ENCODE measurements at regions not wholly inside any gene's neighbourhood (a gene's known extent, or its start where the extent isn't known, plus 50 kb on each side); places are given as distances from the start of the nearest gene placed in this dataset.
"Not testable (repeated sequence)": the region's sequence is repeated elsewhere in the genome, so short reads cannot be mapped to it uniquely, and the experiment has no call there.

DNA sequence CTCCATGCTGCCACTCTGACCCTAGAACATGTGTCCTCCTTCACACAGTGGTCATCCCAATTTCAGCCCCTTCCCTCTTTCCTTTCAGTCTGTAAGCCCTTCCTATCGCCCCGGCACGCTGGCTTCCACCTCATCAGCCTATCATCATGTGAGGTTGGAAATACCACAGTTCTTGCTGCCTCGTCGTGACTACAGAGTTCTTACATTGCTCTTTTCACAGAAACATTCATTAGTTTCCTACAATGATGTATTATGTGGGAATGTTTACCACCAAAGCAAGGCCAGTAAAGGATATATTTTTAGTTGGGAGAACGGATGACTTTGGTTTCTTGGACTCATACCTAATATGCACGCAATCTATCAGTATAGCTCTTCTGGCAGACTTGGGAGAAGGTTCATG is 169.5 kb upstream of the BOD1L1 start:
- no peak overlapping the region for H3K27ac ChIP-seq
- intact Hi-C loops (cut with DNase I; ENCODE audit: low total_unique reads) = no loop called here
- DNase-seq = no peak
- no peaks in the 10 kb centered on the region for H3K36me3 ChIP-seq
- H3K4me3 ChIP-seq = no peak overlapping the region
- peaks cover 0 to 13% (median 9%) of the 10 kb centered on the region in 8 donors for H3K9me3 ChIP-seq
- H3K4me1 ChIP-seq = no peaks in the 10 kb centered on the region
- WGBS, 5 donors = 78 to 92% (median 90%) methylated on average over 7 of the region's 7 CpGs
- H3K27me3 ChIP-seq (replicated peaks in 1 of 7) = no peaks in the 10 kb centered on the region
- no peak for TF ChIP-seq POLR2AphosphoS5 (IDR thresholded peaks at IDR 0.05)
- TF ChIP-seq POLR2A (IDR thresholded peaks at IDR 0.05) = no peak
- TF ChIP-seq CTCF (IDR thresholded peaks at IDR 0.05 in 8 of 11, conservative IDR thresholded peaks at IDR 0.05 in 3 of 11) = no peak

- Histone ChIP-seq H3K4me3 (no peak overlapping the region), H3K36me3 (no peaks in the 10 kb centered on the region), H3K27me3 (replicated peaks in 1 of 7) (no peaks in the 10 kb centered on the region), H3K4me1 (no peaks in the 10 kb centered on the region), H3K9me3 (peaks cover 0 to 5% (median 0%) of the 10 kb centered on the region in 8 donors), H3K27ac (no peak overlapping the region)
- intact Hi-C loops (cut with DNase I; ENCODE audit: low total_unique reads) = no loop called here
- WGBS, 5 donors = 83 to 97% (median 85%) methylated on average over 3 of the region's 3 CpGs
- TF ChIP-seq POLR2AphosphoS5 (IDR thresholded peaks at IDR 0.05) (no peak), CTCF (IDR thresholded peaks at IDR 0.05 in 8 of 11, conservative IDR thresholded peaks at IDR 0.05 in 3 of 11) (no peak), POLR2A (IDR thresholded peaks at IDR 0.05) (no peak)
- DNase-seq = no peak
Measured at GRCh38 chr4:13815231-13815630, 187.7 kb upstream of the BOD1L1 start.

DNA sequence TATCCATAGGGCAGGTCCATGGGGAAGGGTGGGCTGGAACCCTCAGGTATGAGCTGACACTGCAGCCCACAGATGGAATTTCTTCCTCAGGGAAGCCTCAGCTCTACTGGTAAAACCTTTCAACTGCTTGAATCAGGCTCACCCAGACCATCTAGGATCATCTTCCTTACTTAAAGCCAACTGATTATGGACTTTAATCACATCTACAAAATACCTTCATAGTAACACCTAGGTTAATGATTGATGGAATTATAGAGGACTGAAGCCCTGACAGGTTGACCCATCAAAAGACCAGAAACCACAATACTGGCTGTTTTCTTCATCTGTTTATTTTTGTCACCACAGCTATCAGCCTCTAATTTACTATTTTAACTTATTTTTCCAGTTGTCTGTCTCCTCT is 188.9 kb upstream of the BOD1L1 start:
- Histone ChIP-seq H3K4me1 (no peaks in the 10 kb centered on the region), H3K36me3 (no peaks in the 10 kb centered on the region), H3K27me3 (replicated peaks in 1 of 7) (no peaks in the 10 kb centered on the region), H3K4me3 (no peak overlapping the region), H3K9me3 (peaks cover 0 to 5% (median 0%) of the 10 kb centered on the region in 8 donors), H3K27ac (no peak overlapping the region)
- DNase-seq = no peak
- TF ChIP-seq CTCF (IDR thresholded peaks at IDR 0.05 in 8 of 11, conservative IDR thresholded peaks at IDR 0.05 in 3 of 11) (no peak), POLR2AphosphoS5 (IDR thresholded peaks at IDR 0.05) (no peak), POLR2A (IDR thresholded peaks at IDR 0.05) (no peak)
- intact Hi-C loops (cut with DNase I; ENCODE audit: low total_unique reads) = no loop called here

- WGBS, 5 donors = 82 to 87% (median 86%) methylated on average over 5 of the region's 5 CpGs
- TF ChIP-seq POLR2AphosphoS5 (IDR thresholded peaks at IDR 0.05) (no peak), CTCF (IDR thresholded peaks at IDR 0.05 in 8 of 11, conservative IDR thresholded peaks at IDR 0.05 in 3 of 11) (no peak), POLR2A (IDR thresholded peaks at IDR 0.05) (no peak)
Measured at GRCh38 chr4:13821522-13821921, 194.0 kb upstream of the BOD1L1 start.

GRCh38 chr4:13825822-13826221 is 198.3 kb upstream of the BOD1L1 start:
- DNase-seq; H3K27ac ChIP-seq; H3K4me3 ChIP-seq; H3K36me3 ChIP-seq; intact Hi-C loops (cut with DNase I; ENCODE audit: low total_unique reads); H3K4me1 ChIP-seq; H3K27me3 ChIP-seq (replicated peaks in 1 of 7): not testable (repeated sequence)
- H3K9me3 ChIP-seq = peaks cover 0 to 51% (median 36%) of the 10 kb centered on the region in 8 donors

More at GRCh38 chr4:13821522-13821921, 194.0 kb upstream of the BOD1L1 start:
- Histone ChIP-seq H3K27me3 (replicated peaks in 1 of 7) (no peaks in the 10 kb centered on the region), H3K36me3 (no peaks in the 10 kb centered on the region), H3K4me1 (no peaks in the 10 kb centered on the region), H3K27ac (no peak overlapping the region), H3K4me3 (no peak overlapping the region), H3K9me3 (peaks cover 0 to 50% (median 36%) of the 10 kb centered on the region in 8 donors)
- no peak for DNase-seq
- intact Hi-C loops (cut with DNase I; ENCODE audit: low total_unique reads) = no loop called here

All from spleen (tissue), 11 donors.